ENCODE measurements at regions not wholly inside any gene's neighbourhood (a gene's known extent, or its start where the extent isn't known, plus 50 kb on each side); places are given as distances from the start of the nearest gene placed in this dataset.
"Not testable (repeated sequence)": the region's sequence is repeated elsewhere in the genome, so short reads cannot be mapped to it uniquely, and the experiment has no call there.

GRCh38 chr2:172311921-172312345 is 115.5 kb upstream of the ITGA6 start:
- H3K9me3 ChIP-seq (ENCODE audit: low read depth), result no peaks in the 10 kb centered on the region
- H3K27ac ChIP-seq, result no peak overlapping the region
- H3K27me3 ChIP-seq, result no peaks in the 10 kb centered on the region
- H3K4me3 ChIP-seq, result no peak overlapping the region
- no peak for TF ChIP-seq CTCF (IDR thresholded peaks at IDR 0.05; ENCODE audit: low read depth, low read length)
- H3K4me1 ChIP-seq (ENCODE audit: low read depth), result no peaks in the 10 kb centered on the region
- DNase-seq (ENCODE audit: low read depth in 1 of 2, low spot score in 1 of 2), result peak in 1 of 2 donors; percentile 62
- H3K36me3 ChIP-seq, result no peaks in the 10 kb centered on the region

GRCh38 chr2:172313715-172314341 is 113.6 kb upstream of the ITGA6 start:
- DNase-seq (ENCODE audit: low read depth in 1 of 2, low spot score in 1 of 2), result no peak
- H3K4me3 ChIP-seq, result no peak overlapping the region
- H3K4me1 ChIP-seq (ENCODE audit: low read depth), result no peaks in the 10 kb centered on the region
- no peaks in the 10 kb centered on the region for H3K9me3 ChIP-seq (ENCODE audit: low read depth)
- no peaks in the 10 kb centered on the region for H3K27me3 ChIP-seq
- no peak for TF ChIP-seq CTCF (IDR thresholded peaks at IDR 0.05; ENCODE audit: low read depth, low read length)
- no peak overlapping the region for H3K27ac ChIP-seq
- H3K36me3 ChIP-seq, result no peaks in the 10 kb centered on the region

GRCh38 chr2:172315070-172315469 is 112.3 kb upstream of the ITGA6 start:
- not testable (repeated sequence) for H3K27ac ChIP-seq; H3K4me1 ChIP-seq (ENCODE audit: low read depth); H3K27me3 ChIP-seq; DNase-seq (ENCODE audit: low read depth in 1 of 2, low spot score in 1 of 2); H3K36me3 ChIP-seq; H3K9me3 ChIP-seq (ENCODE audit: low read depth); H3K4me3 ChIP-seq

- Histone ChIP-seq H3K27me3 (peaks cover 5% of the 10 kb centered on the region), H3K4me1 (ENCODE audit: low read depth) (no peaks in the 10 kb centered on the region), H3K36me3 (no peaks in the 10 kb centered on the region), H3K4me3 (no peak overlapping the region), H3K9me3 (ENCODE audit: low read depth) (no peaks in the 10 kb centered on the region), H3K27ac (no peak overlapping the region)
- no peak for DNase-seq (ENCODE audit: low read depth in 1 of 2, low spot score in 1 of 2)
- TF ChIP-seq CTCF (IDR thresholded peaks at IDR 0.05; ENCODE audit: low read depth, low read length), result no peak
These were observed 105.3 kb upstream of the ITGA6 start for GRCh38 chr2:172322049-172322448.

- TF ChIP-seq CTCF (IDR thresholded peaks at IDR 0.05; ENCODE audit: low read depth, low read length), result no peak
- Histone ChIP-seq H3K9me3 (ENCODE audit: low read depth) (no peaks in the 10 kb centered on the region), H3K27ac (no peak overlapping the region), H3K27me3 (peaks cover 5% of the 10 kb centered on the region), H3K4me3 (no peak overlapping the region), H3K36me3 (no peaks in the 10 kb centered on the region), H3K4me1 (ENCODE audit: low read depth) (no peaks in the 10 kb centered on the region)
- no peak for DNase-seq (ENCODE audit: low read depth in 1 of 2, low spot score in 1 of 2)
These were observed 104.1 kb upstream of the ITGA6 start for GRCh38 chr2:172323256-172323655.

- DNase-seq (ENCODE audit: low read depth in 1 of 2, low spot score in 1 of 2), result no peak
- Histone ChIP-seq H3K36me3 (no peaks in the 10 kb centered on the region), H3K27me3 (peaks cover 10% of the 10 kb centered on the region), H3K4me1 (ENCODE audit: low read depth) (no peaks in the 10 kb centered on the region), H3K9me3 (ENCODE audit: low read depth) (no peaks in the 10 kb centered on the region), H3K4me3 (no peak overlapping the region), H3K27ac (no peak overlapping the region)
- no peak for TF ChIP-seq CTCF (IDR thresholded peaks at IDR 0.05; ENCODE audit: low read depth, low read length)
These were observed 103.4 kb upstream of the ITGA6 start for GRCh38 chr2:172323861-172324597.

Data from cardiac muscle cell (in vitro differentiated cells and primary cell).